SW480 (cell line): ENCODE measurements at regions not wholly inside any gene's neighbourhood (a gene's known extent, or its start where the extent isn't known, plus 50 kb on each side); places are given as distances from the start of the nearest gene placed in this dataset.

Experiments used
- DNase-seq: peaks from one replicate; pipeline ENCODE4 v3.0.0-alpha.2; 2016; ENCODE audit warnings: low spot score

DNA sequence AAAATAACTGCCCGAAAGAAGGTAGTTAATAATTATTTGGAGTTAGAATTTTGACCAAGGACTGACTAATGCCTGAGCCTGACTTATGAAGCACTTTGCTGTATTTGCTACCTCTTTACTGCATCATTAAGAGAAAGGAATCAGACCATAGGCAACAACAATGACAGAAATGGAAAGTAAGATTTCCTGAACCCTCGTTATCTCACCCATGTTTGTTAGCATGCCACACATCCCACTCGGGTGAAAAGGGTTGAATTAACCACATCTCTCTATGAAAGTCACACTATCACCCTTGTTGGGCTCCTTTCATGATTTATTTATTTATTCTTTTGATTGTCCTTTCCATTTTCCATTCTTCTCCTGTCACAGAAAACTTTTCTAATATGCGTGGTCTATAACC, 59.6 kb downstream of the OLIG3 start:
- no peak for DNase-seq

DNA sequence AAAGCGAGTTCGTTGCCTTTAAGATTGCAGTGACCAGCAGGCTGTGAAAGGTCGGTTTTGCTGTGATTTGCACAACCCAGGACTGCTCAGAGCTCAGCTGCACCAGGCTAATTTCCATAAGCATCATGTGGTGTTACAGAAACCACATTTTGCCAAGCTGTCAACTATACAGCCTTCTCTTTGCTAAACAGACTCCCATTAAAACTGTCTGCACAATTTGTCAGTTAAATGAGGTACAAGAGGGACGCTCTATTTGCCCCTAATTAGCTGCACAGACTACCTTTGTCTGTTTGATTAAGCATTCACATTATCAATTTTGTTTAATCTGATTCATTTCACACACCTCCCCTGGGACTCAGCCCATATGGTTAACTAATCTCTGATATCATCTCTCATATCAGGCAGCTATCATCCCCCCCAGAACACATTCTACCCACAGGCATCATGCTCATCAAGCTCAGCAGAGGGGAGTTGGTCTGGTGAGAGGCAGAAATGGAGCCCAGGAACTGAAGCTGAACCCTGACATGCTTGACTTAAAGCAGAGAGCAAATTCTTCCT, 62.1 kb downstream of the OLIG3 start:
- DNase-seq, result no peak

DNA sequence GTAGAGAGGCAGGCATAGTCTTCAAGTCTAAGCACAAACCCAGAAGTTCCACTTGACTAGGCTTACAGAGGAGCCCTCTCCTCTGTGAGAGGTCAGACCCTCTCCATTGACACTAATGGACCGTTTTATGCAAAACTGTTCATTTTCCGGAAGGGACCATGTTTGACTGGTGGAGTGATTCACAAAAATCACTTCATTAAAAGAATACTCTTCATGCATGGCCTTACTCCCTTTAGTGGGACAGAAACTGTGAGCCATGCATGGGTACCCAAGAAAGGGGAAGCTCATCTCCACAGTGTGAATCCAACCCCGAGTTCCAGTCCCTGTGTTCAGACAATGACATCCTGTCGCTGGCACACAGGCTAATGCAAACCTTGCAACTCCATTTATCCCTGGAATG, 63.2 kb downstream of the OLIG3 start:
- DNase-seq, result no peak

DNA sequence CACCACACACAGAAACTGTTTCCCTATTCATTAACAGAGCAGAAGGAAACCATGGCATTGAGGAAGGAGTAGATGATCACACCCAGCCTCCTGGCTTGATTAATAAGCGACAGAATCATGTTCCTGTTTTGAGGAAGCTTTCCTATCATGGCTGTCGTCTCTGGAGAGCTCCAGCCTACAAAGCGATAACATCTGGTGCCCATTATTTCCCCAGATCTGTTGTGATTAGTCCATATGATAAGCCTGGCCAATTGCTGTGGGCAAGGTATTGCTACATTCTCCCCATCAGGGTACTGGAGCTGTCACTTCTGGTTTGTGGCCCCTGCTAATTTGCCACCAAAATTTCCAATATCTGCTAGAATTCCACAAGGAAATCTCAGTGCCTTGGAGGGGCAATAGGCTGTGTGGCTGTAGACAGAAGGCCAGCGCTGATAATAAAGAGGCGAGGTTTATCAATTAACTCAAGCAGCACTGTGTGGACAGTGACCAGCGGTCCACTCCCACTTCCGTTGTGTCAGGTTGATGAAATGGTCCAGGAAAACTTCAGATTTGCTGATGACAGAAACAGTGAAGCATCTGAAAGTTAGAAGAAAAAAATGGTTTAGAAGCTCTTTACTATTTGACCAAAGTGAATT, 66.4 kb downstream of the OLIG3 start:
- no peak for DNase-seq

GRCh38 chr6:137426007-137426689, 68.0 kb downstream of the OLIG3 start:
- no peak for DNase-seq

DNA sequence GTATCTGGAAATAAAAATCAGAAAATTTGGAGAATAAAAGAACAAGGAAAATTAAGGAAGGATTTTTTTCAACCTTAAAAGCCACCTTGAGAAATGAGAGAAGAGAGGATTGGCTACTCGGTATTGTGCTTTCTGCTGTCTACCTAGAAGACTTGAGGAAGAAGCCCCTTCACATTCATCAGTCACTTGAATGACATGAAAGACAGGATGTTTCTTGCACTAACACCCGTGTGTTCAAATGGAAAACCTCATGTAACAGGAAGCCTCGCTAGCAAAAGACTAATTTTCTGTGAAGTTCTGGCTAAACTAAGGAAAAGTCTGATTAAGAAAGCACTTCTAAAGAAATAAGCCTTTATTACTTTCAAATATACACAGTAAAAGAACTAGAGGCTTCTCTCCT, 69.9 kb downstream of the OLIG3 start:
- DNase-seq, result no peak

- no peak for DNase-seq
These were observed 70.6 kb downstream of the OLIG3 start for GRCh38 chr6:137423451-137424168.

GRCh38 chr6:137417396-137417795, 76.8 kb downstream of the OLIG3 start:
- DNase-seq, result no peak

DNA sequence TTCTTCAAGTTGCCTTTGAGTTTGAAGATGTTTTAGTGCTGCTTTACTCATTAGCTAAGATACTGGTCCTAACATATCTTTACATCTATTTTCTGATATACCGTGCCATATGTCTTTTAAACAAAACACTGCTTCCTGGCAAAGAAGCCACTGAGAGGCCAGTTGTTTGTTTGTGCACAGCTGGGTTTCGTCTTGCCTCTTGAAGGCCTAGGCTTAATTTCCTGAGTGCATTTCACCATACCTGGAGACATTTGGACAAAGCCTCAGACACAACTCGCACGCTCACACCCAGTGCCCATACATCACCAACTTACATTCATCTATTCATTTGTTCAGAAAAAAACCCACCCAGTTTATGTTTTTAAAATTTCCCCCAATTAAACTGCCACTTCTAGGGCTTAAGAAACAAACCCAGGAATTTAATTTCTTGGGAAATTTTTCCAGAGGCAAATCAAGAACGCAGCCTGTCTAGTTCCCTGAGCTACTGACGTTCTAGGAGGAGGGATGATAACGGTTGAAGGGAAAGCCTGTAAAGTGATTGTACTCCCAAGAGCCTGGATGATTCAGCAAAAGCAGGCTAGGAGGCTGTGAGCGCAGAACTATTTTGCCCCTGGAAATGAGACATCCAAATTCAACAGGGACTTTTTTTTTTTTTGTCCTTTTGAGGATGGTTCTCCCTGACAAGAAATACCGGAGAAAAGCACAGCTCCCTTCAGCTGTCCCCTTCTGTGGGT, 77.7 kb downstream of the OLIG3 start:
- DNase-seq, result no peak

DNA sequence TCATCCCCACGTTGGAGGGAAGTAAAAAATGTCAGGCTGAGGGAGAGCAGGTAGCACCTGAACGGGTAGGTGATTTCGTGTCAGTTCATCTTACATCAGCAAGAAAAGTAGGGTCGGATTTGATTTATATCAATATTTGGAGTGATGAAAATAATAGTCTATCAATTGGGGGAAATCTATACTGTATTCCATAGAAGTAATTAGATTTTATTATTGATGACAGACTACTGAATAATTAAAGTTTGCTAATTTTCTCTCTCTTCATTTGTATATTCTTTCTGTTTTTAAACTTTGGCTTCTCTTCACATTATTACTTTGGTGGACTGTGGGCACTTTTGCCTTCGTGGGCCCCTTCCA, 78.4 kb downstream of the OLIG3 start:
- DNase-seq, result no peak

GRCh38 chr6:137415127-137415833, 78.9 kb downstream of the OLIG3 start:
- peak; percentile 36 for DNase-seq

DNA sequence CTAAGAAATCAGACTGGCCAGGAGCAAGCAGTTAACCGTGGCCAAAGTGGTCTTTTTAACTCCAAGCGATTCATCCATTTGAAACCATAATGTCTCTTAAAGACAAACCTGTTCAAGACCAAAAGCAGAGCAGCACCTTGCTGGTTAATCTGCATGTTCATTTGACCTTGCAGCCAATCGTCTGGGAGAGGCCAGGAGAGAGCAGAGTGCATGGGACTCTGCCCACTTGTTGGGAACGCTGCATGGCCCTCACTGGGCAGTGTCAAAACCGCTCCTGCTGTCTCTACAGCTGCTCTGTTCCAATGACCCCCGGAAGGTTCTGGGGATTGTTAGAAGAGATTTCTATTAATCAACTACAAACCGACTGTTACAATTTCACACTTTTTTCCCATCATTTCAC, 79.6 kb downstream of the OLIG3 start:
- no peak for DNase-seq

- no peak for DNase-seq
These were observed 80.7 kb downstream of the OLIG3 start for GRCh38 chr6:137413482-137413881.

- no peak for DNase-seq
These were observed 81.6 kb downstream of the OLIG3 start for GRCh38 chr6:137412562-137412961.

DNA sequence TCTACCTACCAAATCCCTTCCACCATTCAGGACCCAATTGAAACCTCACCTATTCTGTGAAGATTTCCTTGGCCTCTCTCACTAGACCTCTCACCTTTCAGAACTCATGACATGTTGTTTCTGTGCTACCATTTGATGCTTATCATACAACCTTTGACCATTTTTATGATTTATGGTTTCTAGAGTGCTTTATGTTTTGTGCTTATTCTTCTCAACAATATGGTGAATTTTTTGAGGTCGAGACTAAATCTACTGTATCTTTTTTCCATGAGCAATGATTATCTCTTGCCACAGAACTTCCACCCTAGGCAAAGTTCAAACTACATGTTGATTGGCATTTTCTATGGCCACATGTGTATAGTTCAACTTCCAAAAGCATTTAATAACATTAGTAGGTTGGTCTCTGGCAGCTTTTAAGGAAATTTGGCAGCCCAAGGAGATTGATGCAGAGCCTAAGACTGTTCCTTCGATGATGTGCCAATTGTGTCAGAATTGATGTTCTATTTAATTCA, 84.9 kb downstream of the OLIG3 start:
- DNase-seq, result no peak

- DNase-seq, result no peak
These were observed 86.4 kb downstream of the OLIG3 start for GRCh38 chr6:137407816-137408215.

GRCh38 chr6:137405806-137406205, 88.4 kb downstream of the OLIG3 start:
- no peak for DNase-seq

DNA sequence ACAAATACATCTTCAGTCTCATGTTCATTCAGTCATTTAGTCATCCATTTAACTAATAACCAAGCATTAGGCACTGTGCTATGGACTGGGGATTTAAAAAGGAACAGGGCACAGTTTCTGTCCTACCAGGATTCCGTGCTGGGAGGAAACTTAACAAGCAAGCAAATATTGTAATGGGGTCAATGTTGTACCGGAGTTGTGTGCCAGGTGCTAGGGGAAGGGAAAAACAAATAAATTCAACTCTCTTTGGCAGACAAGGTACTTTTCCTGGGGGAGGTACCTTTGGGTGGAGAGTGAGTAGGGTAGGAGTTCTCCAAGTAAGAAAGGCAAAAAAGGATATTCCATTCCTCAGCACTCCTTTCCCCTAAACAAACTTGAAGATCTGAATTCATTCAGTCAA, 90.3 kb downstream of the OLIG3 start:
- no peak for DNase-seq

DNA sequence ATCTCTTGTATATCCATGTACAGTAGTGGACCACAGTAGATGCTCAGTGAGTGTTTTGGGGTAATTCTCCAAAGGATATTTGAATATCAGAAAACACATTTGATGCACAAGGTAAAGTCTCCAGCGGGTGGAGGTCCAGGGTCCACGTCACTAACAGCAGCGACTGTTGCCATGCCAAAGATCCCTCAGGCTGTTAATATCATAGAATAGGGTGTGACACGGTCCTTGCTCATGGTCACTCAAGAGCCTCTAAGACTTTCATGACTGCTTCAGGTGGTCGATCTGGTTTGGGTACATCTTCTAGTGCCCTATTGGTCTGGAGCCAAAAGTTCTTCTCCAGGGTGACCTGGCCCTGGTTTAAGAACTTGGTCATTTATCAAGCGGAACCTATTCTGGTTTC, 90.8 kb downstream of the OLIG3 start:
- DNase-seq, result no peak

GRCh38 chr6:137402143-137402680, 92.0 kb downstream of the OLIG3 start:
- no peak for DNase-seq

GRCh38 chr6:137401088-137401487, 93.1 kb downstream of the OLIG3 start:
- DNase-seq, result no peak
